ENCODE measurements at regions not wholly inside any gene's neighbourhood (a gene's known extent, or its start where the extent isn't known, plus 50 kb on each side); places are given as distances from the start of the nearest gene placed in this dataset.

- DNase-seq = no peak
These were observed 141.9 kb downstream of the ID4 start for GRCh38 chr6:19979059-19979458.

- DNase-seq = no peak
These were observed 142.8 kb downstream of the ID4 start for GRCh38 chr6:19979986-19980385.

GRCh38 chr6:19983374-19983773 lies 146.2 kb downstream of the ID4 start:
- no peak for DNase-seq

GRCh38 chr6:19986691-19987438 lies 149.7 kb downstream of the ID4 start:
- DNase-seq = no peak

GRCh38 chr6:19988555-19988954 lies 151.4 kb downstream of the ID4 start:
- DNase-seq = no peak

GRCh38 chr6:19991176-19991575 lies 154.0 kb downstream of the ID4 start:
- no peak for DNase-seq

GRCh38 chr6:19994909-19995308 lies 157.7 kb downstream of the ID4 start:
- no peak for DNase-seq

GRCh38 chr6:19995575-19996257 lies 158.5 kb downstream of the ID4 start:
- no peak for DNase-seq

GRCh38 chr6:19997104-19997503 lies 159.9 kb downstream of the ID4 start:
- DNase-seq = no peak

- DNase-seq = no peak
These were observed 161.4 kb downstream of the ID4 start for GRCh38 chr6:19998541-19998940.

GRCh38 chr6:19999319-20000191 lies 162.4 kb downstream of the ID4 start:
- no peak for DNase-seq

- no peak for DNase-seq
These were observed 164.1 kb downstream of the ID4 start for GRCh38 chr6:20001286-20001685.

- no peak for DNase-seq
These were observed 168.9 kb downstream of the ID4 start for GRCh38 chr6:20006037-20006436.

- DNase-seq = no peak
These were observed 171.0 kb downstream of the ID4 start for GRCh38 chr6:20008131-20008530.

GRCh38 chr6:20013066-20013861 lies 176.1 kb downstream of the ID4 start:
- no peak for DNase-seq

GRCh38 chr6:20014508-20014907 lies 177.3 kb downstream of the ID4 start:
- no peak for DNase-seq

GRCh38 chr6:20020526-20020925 lies 183.4 kb downstream of the ID4 start:
- no peak for DNase-seq

- DNase-seq = no peak
These were observed 184.6 kb downstream of the ID4 start for GRCh38 chr6:20021795-20022194.

- DNase-seq = peak in 1 of 4 experiments; percentile 4
These were observed 186.6 kb downstream of the ID4 start for GRCh38 chr6:20023549-20024315.

GRCh38 chr6:20024316-20024673 lies 187.1 kb downstream of the ID4 start:
- DNase-seq = no peak

GRCh38 chr6:20024978-20025377 lies 187.3 kb downstream of the MBOAT1 start:
- no peak for DNase-seq

GRCh38 chr6:20025681-20026080 lies 186.6 kb downstream of the MBOAT1 start:
- no peak for DNase-seq

All from activated naive CD4-positive, alpha-beta T cell (primary cell).